ENCODE measurements at regions not wholly inside any gene's neighbourhood (a gene's known extent, or its start where the extent isn't known, plus 50 kb on each side); places are given as distances from the start of the nearest gene placed in this dataset.

- TF ChIP-seq CTCF (IDR thresholded peaks at IDR 0.05) (no peak), POLR2A (IDR thresholded peaks at IDR 0.05) (no peak), POLR2AphosphoS5 (IDR thresholded peaks at IDR 0.05) (no peak), EP300 (IDR thresholded peaks at IDR 0.05; ENCODE audit: low read depth) (no peak)
Measured at GRCh38 chr18:5726011-5726410, 169.3 kb downstream of the TMEM200C start.

Data from transverse colon (tissue), 4 donors.